HG02763 (cell line): ENCODE measurements at regions not wholly inside any gene's neighbourhood (a gene's known extent, or its start where the extent isn't known, plus 50 kb on each side); places are given as distances from the start of the nearest gene placed in this dataset.
"Not testable (repeated sequence)": the region's sequence is repeated elsewhere in the genome, so short reads cannot be mapped to it uniquely, and the experiment has no call there.

Experiments used
- ATAC-seq: cut with Tn5 transposase; IDR thresholded peaks from one replicate; pipeline ENCODE4 v1.9.1; 2021; ENCODE audit warnings: mild to moderate bottlenecking, moderate library complexity; ENCODE audit not compliant: unreplicated experiment

DNA sequence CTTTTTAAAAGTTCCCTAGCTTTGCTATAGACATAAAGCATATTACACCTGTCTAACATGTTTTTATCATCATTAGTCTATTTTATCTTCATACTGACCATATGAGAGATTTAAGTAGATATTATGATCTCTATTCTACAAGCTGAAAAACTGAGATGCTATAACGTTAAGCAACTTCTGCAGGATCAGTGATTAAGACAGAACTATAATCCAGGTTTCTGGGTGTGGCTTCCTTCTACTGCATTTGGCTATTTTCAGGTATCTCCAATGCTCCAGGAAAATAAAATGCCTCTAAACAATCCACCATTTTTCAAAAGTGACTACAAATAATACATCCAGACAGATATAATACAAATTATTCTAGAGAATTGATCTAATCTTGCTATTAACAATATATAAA is 53.4 kb downstream of the RGS2 start:
- ATAC-seq = no peak

DNA sequence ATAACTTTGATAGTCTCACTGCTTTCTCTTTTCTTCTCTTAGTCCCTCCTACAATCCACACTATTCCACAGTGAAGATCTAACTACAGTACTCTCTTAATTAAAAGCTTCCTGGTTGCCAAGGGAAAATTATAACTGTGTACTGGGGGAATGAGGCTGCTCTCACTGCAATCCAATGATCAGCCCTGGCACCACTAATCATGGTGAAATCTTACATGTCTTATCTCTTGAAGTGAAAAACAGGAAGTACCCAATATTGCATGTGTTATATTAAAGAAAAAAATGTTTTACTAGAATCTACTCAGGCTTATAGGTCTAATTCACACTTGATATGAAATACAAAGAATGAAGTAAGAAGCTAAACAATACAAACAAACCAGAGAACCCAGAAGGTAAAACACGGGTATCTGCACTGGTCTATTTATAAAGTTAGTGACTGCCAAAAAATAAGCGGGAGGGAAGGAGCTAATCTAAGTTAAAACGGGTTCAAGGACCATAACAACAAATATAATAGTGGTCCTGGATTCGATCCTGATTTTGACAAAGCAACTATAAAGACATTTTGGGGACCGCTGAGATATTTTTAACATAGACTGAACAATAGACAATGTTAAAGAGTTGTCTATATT is 57.5 kb downstream of the RGS2 start:
- no peak for ATAC-seq

DNA sequence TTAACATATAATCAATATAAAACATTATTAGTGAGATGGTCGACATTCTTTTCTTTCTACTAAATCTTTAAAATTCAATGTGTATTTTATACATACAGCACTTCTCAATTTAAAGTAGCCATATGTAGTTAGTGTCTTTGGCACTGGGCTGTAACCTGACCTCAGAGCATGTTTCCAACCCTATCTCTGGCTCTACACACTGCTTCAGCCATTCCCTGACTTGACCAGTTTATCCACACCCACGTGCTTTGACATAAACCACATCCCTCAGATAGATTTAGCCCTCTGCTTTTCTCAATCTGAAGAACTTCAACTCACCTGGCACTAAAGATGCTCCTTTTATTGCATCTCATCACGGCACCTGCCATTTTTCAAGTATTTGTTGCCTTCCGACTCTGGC is 58.3 kb downstream of the RGS2 start:
- ATAC-seq = no peak

DNA sequence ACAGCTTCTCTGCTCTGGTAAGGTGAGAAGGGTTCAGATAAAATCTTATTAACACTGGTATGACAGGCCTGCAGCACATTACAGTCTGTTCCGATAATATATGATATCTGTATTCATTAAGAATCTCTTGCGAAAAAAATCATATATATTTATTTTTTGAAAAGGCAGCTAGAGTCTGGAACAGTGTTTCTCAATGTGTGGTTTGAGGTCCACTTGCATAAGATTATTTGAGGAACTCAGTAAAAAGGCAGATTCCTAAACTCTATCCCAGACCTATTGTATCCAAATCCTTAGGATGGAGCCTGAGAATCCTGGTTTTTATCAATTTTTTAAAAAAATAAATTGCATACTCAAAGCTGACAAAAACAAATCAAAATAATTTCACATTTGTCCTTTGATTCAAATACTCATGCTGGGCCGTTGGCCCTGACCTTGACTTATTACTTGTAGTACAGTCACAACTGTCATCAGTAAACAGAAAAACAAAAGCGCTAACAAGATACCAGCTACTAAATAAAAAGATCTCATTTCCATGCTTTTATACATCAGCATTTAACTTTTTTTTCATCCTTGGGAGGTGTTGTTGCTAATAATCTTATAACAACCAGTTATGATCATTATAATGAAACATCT is 60.6 kb downstream of the RGS2 start:
- no peak for ATAC-seq

DNA sequence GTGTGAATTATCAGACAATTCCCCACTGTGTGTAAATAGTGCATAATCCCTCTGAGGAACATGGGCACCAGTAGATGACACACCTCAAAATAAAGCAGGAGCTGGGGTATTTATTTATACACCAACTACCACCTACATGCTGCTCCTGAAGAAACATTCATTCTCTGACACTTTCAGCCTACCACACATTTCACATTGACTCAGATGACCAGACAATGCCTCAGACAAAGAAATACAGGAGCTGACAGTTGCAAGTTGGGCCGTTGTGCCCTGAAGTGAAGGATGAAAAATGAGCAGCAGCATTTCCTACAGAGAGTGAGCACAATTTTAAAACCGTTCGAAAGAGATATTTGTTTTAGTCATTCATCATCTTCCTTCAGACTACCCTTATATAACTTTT is 63.2 kb downstream of the RGS2 start:
- no peak for ATAC-seq

DNA sequence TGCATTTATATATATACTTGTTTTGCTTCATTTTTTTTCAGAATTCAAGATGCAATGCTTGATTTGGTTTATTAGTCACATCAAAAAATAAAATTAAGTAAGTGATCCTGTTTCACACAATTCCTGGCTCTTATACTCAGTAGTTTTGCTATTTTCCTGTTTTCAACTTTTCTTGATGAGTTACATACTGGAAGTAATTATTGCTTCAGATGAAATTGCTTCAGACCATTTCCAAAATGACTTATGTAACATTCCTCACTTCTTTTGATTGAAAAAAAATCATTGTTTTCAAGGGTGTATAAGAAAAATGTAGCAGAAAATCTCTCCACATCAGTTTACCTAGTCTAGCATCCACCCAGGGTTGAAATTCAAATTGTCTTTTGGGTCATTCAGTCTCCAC is 65.0 kb downstream of the RGS2 start:
- ATAC-seq = no peak

DNA sequence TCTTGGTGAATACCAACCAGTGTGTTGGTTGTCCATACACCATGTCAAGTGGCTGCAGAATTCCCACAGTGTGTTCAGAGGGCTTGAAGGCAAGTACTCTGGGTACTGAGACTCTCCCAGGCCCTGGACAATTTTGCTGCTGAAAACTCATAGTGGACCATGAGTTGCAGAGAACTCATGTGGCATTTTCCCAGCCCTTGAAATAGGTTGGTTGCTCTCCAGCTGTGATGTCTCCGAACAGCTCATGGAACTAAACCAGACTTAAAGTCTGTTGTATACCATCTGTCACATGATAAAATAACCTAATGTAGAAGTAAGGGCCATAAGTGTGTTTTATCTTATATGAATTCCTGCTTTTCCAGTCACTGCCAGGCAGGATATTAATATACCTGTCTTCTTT is 67.8 kb downstream of the RGS2 start:
- ATAC-seq = no peak

DNA sequence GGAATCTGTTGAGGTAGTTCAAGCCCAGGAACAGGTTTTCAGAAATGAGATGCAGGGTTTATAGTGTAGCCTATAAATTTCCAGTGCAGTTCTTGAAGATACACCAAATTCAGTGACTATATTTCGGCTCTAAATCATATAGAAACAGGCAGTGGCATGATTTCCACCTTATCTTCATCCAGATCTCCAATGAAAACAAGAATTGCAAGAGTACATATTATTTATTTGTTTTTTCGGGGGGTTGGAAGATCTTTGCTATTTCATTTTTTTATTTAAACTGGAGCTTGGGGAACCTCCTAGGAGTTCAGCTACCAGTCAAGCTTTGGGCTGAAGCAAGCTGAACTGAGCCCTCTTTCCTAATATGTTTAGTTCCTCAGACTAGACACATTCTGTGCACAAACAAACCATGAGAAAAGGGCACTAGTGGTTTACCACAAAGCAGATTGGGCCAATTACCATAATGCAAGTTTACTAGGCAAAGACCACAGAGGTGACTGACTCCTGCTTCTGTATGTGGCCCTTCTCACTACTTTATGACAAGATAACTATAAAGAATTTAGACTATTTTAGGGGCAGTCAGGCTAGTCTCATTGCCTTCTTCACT is 68.5 kb downstream of the RGS2 start:
- no peak for ATAC-seq

DNA sequence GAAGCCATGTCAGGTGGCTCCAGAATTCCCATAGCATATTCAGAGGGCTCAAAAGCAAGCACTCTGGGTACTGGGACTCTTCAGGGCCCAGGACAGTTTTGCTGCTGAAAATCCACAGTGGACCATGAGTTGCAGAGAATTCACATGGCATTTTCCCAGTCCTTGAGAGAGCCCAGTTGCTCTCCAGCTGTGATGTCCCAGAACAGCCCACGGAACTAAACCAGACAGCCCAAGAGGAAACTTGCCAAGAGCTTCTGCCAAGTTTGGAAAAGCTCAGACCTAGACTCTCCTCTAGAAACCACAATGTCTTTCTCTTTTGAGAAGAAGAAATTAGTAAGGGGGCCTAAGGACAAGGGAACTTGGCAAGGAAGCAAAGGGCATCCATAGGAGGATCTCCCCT is 69.4 kb downstream of the RGS2 start:
- no peak for ATAC-seq

DNA sequence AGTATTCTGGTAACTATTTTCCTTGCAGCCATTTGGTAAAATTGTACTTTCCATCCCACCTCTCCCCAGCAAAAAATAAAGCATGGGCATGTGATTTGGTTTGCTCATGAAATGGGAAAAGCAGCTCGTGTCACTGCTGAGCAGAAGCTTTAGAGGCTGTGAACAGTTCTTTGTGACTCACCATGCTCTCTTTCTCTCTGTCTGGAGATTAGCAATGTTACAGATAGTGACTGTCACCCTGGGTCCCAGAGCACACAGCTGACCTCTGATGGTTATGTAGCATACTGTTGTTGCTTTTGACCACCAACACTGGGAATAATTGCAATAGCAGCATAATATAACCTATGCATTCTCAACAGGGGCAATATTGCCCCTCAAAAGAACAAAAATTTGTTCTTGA is 70.6 kb downstream of the RGS2 start:
- no peak for ATAC-seq

DNA sequence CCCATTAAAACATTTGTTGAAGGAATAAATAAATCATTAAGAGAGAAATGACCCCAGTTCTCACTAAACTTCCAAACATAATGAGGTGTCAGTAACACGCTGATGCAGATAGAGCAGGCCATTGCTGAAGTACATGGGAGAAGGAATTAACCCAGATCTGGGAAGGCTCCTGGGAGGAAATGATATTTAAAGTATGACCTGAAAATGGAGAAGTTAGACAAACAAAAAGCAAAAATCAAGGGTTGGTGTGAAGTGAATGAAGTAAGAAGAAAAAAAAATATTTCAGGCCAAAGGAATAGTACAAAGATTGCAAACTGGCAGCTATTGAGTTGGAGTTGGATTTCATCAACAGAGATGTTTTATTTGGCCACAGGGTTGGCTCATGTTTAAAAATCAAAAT is 71.4 kb downstream of the RGS2 start:
- no peak for ATAC-seq

DNA sequence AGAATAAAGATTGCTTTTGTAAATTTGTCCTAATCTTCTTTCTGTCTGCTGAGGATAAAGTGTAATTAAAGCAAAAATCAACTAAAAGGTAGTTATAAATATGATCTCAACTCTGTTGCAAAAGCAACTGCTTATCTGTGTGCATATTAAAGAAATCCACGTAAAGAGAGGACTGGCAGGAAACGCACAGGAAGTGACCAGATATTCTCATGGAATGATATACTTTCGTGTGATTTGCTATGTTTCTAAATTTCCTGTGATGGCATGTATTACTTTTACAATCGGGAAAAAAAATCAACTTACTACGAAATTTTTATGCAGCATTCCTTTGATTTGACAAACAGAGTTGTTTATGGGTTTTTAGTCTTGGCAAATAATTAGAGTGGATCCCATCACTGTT is 75.4 kb downstream of the RGS2 start:
- no peak for ATAC-seq

DNA sequence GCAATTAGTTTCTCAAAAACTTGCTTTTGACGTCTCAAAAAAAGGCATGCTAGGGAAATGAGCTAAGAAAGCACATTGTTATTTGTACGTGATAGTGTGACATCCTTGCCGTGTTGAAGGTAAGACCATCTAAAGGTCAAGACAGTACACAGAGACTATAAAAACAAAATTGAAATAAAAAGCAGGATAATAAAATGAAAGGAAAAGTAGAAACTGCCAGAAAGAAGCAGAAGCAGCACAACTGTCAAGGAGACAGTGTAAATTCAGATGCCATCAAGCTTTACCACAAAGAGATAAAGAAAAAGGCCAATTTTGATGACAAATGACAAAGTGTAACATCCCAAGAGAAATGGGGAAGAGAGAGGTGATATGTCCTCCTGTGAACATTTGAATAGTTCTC is 76.5 kb downstream of the RGS2 start:
- ATAC-seq = not testable (repeated sequence)

DNA sequence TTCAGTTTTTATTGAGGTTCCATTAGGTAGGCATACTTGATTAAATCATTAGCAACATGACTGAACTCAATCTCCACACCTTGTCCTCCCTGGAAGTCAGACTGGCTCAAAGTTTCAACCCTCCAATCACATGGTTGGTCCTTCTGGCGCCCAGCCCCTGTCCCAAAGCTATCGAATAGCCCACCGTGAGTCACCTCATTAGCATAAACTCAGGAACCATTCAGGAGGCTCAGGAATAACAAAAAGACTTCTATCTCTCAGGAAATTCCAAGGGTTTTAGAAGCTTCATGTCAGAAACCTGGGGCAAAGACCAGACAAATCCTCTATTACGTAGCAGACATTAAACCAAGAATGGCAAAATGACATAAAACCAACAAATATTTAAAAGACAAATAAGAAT is 78.6 kb downstream of the RGS2 start:
- ATAC-seq = no peak

DNA sequence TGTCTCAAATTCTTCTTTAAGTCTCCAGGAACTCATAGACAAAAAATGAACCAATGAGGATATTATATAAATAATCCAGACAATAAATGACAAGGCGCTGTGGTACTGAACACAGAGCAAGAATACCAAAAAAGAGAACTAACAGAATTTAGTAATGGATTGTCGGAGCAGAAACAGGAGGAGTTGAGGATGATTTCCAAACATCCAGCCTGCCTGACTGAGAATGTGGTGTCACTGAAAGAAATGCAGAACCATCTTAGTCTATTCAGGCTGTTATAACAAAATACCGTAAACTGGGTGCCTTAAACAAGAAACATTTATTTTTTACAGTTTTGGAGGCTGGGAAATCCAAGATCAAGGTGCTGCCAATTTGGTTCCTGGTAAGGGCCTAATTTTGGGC is 79.7 kb downstream of the RGS2 start:
- no peak for ATAC-seq

DNA sequence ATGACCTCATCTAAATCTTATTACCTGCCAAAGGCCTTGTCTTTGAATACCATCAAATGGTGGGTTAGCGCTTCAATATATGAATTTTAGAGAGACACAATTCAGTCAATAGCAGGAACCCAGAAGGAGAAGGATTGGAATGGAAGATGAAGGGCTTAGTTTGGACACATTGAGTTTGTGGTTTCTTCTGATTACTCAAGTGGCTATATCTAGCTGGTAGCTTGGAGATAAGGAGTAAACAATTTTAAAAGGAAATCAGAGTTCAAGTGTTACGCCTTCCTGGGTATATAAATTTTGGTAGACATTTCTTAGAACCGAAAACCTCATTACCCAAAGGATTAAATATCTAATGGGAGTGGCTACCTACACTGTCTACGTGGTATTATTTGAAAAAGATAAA is 80.2 kb downstream of the RGS2 start:
- ATAC-seq = no peak

DNA sequence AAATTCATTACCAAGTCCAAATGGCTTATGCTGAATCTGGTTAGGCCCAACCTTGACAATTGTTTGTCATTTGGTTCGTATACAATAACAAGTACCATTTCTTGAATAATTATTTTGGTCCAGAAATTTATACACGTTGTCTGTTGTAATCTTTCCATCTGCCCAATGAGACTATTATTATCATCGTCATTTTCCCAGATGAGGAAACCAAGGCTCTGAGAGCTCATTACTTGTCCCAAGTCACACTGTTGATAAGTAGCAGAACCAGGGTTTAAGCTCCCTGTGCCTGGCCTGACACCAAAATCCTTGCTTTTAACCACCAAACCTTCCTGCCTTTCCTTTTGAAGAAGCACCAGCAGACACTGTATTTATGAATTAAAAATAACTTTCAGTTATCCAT is 81.3 kb downstream of the RGS2 start:
- no peak for ATAC-seq

DNA sequence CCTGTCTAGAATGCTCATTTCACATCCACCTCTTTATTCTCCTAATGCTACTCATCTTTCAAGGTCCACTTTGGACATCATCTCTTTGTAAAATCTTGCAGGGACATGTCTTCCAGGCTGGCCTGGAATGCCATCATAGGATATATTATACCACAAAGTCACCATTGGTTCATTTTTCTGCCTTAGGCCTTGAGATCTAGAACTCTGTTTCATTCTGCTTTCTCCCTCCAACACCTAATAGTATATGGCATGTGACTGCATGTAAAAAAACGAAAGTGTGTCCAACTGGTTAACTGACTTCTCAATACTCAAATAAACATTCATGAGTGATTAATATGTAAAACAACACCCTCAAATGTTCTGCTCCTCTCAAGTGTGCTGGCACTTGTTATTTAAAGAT is 84.1 kb downstream of the RGS2 start:
- no peak for ATAC-seq

DNA sequence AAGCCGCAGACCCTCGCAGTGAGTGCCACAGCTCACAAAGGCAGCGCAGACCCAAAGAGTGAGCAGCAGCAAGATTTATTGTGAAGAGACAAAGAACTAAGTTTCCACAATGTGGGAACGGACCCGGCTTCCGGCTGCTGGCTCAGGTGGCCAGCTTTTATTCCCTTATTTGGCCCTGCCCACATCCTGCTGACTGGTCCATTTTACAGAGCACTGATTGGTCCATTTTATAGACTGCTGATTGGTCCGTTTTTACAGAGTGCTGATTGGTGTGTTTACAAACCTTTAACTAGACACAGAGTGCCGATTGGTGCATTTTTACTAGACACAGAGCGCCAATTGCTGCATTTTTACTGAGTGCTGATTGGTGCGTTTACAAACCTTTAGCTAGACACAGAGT is 86.6 kb downstream of the RGS2 start:
- ATAC-seq = not testable (repeated sequence)

DNA sequence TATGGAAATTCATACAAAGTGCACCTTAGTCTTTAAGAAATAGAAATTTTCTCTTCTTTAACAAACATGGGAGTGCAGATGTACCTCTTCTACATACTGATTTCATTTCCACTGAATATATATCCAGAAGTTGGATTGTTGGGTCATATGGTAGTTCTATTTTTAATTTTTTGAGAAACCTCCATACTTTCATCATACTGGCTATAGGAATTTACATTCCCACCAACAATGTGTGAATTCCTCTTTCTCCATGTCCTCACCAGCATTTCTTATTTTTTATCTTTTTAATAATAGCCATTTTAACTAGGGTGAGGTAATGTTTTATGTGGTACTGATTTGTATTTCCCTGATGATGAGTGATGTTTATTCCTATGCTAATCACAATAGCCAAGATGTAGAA is 87.5 kb downstream of the RGS2 start:
- no peak for ATAC-seq

DNA sequence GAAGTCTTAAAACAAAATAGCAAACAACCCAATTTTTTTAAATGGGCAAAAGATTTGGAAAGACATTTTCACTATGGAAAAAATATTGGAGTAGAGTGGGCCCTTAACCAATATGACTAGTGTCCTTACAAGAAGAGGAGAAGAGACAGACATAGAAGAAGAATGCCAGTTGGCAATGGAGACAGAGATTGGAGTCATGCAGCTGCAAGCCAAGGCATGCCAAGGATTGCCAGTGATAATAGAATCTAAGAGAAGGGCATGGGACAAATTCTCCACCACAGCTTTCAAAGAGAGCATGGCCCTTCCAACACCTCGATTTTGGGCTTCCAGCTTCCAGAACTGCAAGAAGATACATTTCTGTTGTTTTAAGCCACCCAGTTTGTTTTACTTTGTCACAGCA is 92.7 kb downstream of the RGS2 start:
- no peak for ATAC-seq

DNA sequence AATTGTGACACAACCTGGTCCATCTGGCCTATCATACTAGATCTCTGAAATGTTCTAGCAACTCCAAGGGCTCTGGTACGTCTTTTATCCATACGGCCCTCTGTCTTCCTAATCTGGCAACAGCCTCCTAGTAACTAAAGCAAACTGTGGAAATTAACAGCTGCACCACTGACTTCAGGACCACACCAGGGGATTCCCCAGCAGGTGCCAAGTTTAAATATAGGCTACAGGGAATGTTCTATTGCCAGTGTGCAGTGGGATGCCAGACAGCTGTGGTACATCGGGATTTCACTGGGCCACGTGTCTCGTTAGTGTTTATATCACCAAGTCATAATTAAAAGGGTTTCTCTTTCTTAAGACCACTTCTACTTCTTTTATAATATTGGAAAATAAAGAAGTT is 94.3 kb downstream of the RGS2 start:
- ATAC-seq = no peak

DNA sequence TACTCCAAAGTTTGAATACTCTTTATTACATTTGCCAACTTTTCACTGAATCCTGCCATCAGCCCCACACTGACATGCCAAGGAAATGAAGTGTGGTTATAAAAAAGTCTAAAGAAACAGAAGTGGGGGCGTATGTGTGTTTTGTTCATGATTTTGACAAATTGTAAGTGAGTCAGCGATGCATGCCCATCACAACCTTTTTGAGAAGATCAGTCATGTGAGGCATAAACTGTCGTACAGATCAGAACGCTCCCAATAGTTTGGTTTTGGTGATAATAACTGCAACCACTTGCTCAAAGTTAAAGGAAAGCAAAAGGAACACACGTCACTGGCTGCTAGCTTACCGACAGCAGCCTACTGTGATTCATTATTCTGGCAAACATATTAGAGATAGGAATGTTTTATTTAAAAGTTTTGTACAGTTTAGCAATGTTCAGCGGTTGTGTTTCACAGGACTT is 95.6 kb downstream of the RGS2 start:
- no peak for ATAC-seq
